GM18520 (cell line): ENCODE measurements at regions not wholly inside any gene's neighbourhood (a gene's known extent, or its start where the extent isn't known, plus 50 kb on each side); places are given as distances from the start of the nearest gene placed in this dataset.

Experiments used
- ATAC-seq: cut with Tn5 transposase; IDR thresholded peaks from one replicate; pipeline ENCODE4 v1.9.1; 2021; ENCODE audit not compliant: unreplicated experiment

- no peak for ATAC-seq
Measured at GRCh38 chr6:40755749-40756452, 168.7 kb upstream of the LRFN2 start.

DNA sequence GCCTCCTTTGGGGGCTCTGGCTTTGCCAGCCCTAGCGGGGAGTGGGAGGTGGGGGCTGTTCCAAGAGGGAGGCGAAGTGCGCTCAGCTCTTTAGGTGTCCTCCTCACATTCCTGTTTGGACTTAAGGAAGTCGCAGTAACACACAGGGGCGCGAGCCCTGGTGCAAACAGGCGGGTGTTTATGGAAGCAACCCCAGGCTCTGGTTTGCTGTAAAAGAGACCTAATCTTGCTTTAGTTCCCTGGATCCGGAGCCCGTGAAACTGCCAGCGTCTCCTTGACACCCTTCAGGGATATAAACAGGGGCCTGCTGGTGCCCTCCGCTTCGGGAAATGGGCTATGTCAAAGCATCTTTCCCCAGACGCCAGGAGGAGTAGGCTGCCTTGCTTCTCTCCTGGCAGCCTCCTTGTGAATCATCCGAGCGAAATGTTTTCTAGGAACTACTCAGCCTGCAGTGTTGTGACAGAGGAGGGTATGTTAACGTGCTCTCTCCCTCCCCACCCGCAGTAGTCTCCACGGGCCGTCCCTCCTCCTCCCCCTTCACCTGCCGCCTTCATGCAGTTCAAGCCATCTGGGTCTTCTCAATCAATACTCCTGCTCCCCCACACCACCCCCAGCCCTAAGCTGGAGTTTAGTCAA, 168.0 kb upstream of the LRFN2 start:
- ATAC-seq = no peak

DNA sequence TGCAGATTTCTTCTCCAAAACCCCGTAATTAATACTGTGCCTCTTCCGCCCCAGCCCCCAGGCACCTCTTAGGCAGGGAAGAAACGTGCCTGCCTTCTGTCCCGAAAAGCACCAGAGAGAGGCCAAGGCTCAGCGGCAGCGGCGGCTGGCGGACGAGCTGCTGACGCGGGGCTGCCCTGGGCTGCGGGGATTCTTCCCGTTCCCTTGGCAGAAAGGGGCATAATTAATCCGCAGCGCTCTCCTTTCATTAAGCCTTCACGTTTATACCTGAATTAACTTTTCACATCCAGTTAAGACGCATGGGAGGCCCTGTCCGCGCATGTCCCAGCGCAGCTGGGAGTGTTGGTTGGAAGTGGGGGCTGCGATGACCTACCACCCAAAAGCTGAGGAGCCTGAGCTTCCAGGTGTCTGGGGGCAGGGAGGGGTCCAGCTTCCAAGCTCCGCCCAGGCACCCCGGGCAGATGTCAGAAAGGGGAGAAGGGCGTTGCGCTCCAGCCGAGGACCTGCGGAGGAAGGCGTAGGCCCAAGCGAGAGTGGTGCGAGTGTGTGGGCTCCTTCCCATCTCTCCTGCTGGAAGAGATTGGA, 167.4 kb upstream of the LRFN2 start:
- ATAC-seq = no peak

GRCh38 chr6:40753675-40754448, 166.7 kb upstream of the LRFN2 start:
- ATAC-seq = no peak

- no peak for ATAC-seq
Measured at GRCh38 chr6:40753048-40753447, 165.9 kb upstream of the LRFN2 start.

DNA sequence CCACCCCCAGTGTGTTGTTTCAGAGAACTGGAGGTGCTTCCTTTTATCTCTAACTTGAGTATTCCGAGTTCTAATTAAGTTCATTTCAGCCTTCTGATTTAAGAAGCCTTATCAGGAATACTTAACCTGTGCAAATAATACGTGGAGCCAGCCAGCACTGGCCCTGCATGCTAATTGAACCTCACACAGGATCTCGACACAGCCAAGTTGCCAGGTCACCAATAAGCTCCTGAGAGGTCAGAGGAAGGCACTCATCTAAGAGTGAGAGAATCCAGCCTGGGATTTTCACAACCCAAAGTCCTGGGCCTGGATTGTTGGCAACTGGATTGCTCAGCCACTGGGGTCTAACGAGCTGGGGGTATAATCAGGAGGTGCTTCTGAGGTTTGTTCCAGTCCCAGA, 157.7 kb upstream of the LRFN2 start:
- ATAC-seq = no peak

DNA sequence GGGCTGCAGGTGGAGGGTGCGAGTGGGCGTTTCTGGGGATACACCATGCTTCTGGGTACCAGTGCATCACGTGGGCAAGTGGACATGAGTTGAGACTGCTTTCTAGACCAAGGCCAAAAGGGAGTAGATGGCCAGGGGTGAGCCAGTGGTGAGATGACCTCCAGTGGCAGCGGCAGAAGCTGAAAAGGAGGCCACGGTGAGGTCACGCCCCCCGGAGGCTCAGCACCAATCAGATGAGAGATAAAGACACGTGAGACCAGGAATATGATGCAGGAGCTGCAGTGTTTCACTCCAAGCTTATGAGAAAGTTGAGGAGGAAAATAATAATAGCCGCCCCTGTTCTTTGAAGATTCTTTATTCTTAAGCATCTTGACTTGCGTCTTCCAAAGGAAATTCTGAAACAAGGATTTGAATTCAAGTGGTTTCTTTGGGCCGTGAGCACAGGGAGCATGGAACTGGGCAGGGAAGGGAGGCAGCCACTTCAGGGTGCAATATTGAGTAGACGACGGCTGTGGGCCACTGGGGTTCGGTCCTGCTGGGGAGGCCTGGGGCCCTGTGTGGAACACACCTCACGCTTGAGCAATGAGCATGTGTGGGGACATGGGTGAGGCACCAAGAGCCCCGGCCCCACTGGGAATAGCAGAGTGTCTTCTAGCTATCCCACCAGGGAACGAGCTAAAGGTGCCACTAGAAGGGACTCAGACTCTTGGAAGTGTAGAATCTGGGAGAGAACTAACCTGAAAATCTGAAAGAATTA, 156.7 kb upstream of the LRFN2 start:
- no peak for ATAC-seq

DNA sequence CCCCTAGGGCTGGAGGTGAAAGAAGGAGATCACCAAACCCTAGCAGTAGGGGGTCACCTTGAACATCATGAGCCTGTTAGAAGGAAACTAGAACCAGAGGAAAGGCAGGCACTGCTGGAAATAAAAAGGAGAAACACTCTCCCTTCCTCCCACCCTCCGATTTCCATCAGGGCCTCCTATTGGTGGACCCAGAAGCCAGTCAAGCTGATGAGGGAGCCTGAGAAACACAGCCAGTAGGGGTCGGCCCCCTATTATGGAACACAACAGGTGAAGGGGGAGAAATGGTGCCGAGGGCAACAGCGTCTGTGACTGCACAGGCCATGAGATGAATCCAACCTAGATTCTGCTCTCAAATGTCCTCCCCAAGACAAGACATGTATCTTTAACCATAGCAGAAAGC, 156.1 kb upstream of the LRFN2 start:
- ATAC-seq = no peak

DNA sequence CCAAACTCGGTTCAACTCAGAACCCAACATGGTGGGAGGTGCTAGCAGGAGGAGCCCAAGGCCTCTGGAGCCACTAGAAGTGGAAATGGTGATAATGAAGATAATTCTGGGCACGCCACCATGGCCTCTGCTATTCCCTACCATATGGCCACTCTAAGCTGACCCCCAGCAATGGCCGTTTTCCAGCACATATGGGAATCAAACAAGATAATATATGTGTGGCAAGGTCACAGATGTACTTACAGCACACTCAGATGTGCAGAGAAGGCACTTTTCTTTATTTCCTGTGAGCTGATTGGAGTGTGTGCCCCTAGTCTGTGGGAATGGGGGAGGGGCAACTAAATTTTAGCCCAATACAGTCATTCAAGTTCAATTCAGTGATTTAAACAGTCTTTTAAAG, 153.4 kb upstream of the LRFN2 start:
- ATAC-seq = no peak

DNA sequence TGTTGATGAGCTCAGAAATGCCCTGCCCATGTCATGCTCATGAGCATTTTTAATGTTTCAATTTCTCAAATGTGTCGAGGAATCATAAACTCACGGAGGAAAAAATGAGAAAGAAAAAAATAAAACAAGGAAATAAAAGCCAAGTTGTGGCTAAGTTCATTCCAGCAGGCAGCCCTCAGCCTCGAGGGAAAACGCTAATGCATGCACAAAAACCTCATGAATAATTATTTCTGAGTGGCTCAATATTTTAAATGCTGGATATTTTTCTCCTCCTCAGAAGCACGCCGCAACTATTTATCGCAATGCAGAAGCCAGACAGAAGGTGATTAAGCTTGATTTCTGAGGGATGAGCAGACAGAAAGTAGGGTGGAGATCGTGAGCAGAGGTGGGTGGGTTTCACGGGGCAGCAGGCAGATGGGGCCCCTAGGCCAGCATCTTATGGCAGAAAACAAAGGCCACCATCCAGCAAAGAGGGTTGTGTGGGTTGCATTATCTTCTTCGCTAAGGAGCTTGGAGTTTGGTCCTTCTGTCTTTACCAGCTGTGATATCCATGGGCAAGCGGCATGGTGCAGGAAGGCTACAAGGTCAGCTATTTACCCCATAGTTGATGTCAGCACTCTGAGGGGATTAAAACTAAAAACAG, 151.5 kb upstream of the LRFN2 start:
- no peak for ATAC-seq

- no peak for ATAC-seq
Measured at GRCh38 chr6:40735521-40735920, 148.4 kb upstream of the LRFN2 start.

GRCh38 chr6:40735121-40735520, 148.0 kb upstream of the LRFN2 start:
- ATAC-seq = no peak

- ATAC-seq = no peak
Measured at GRCh38 chr6:40734607-40735006, 147.4 kb upstream of the LRFN2 start.

- ATAC-seq = no peak
Measured at GRCh38 chr6:40733770-40734396, 146.7 kb upstream of the LRFN2 start.

DNA sequence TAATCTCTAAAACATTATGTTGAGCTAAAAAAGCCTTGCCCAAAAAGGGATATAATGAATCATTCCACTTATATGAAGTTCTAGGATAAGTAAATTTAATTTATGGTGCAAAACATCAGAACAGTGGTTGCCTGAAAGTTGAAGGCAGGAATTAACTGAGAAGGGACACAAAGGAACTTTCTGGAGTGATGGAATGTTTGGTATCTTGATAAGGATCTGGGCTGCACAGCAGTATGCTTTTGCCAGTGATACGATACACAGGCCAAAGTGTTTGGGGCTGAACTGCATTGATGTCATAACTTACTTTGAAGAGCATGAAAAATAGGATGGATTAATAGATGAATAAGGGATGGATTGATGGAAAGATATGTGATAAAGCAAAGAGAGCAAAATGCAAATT, 146.1 kb upstream of the LRFN2 start:
- no peak for ATAC-seq

DNA sequence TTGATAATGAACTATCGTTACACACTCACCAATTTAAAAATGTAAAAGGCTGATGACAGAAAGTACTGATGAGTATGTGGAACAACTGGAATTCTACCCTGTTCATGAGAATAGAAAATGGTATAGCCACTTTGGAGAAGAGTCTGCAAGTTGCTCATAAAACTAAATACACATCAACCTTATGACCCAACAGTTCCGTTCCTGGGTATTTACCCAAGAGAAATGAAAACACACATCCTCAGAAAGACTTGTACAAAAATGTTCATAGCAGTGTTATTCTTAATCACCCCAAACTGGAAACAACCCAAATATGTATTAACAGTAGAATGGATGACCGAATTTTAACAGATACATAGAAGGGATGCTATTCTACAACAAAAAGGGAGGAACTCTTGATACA, 145.7 kb upstream of the LRFN2 start:
- ATAC-seq = no peak

DNA sequence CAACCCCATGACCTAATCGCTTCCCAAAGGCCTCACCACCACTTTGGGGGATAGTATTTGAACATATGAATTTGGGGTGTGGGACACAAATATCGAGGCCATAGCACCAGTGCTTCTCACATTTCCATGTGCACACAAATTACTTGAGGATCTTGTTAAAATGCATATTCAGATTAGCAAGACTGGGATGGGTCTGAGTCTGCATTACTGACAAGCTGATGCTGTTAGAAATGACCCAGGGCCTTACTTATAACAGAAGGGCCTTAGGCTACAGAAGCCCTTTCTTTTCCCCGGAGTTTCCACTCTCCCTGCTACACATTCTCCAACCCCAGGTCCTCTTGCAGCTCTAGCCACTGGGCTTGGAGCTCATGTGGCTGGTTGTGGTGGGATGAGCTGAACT, 141.5 kb upstream of the LRFN2 start:
- ATAC-seq = no peak

GRCh38 chr6:40727271-40727670, 140.1 kb upstream of the LRFN2 start:
- no peak for ATAC-seq

GRCh38 chr6:40726853-40727252, 139.7 kb upstream of the LRFN2 start:
- no peak for ATAC-seq

DNA sequence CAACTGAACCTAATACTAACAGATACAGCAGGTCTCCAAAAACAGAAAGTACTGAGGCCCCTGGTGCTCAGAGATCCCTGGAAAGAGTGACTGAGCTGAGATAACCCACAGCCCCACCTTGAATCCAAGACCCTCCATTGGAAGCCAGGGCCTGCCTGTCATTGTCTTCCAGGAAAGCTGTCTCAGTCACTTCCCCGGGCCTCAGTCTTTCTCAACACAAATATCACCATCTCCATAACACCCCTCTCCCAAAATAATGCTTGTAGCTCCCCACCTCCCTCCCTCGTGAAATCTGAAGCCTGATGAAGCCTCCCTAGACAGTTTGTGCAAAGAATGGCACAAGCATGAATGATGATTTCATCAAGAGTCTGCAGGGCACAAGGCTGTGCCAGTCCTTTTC, 138.2 kb upstream of the LRFN2 start:
- ATAC-seq = no peak
